Smooth muscle cell (in vitro differentiated cells): ENCODE measurements at regions not wholly inside any gene's neighbourhood (a gene's known extent, or its start where the extent isn't known, plus 50 kb on each side); places are given as distances from the start of the nearest gene placed in this dataset.

ENCODE experiments used
- DNase-seq: peaks from one replicate; lab custom pipeline; 2025; ENCODE audit not compliant: unreplicated experiment; lab: John Stamatoyannopoulos, UW
- H2AFZ ChIP-seq: fragments of 200-600 bp; sonication (generic); 2 replicates; pipeline ENCODE4 v1.6.0; 2016; ENCODE audit warnings: antibody characterized with exemption, low read depth, mild to moderate bottlenecking
- H3F3A ChIP-seq: fragments of 200-600 bp; sonication (generic); 2 replicates; pipeline ENCODE4 v1.6.0; 2017; ENCODE audit warnings: antibody characterized with exemption, low read depth
- H3K27ac ChIP-seq: fragments of 200-600 bp; sonication (generic); 2 replicates; pipeline ENCODE4 v1.5.1; 2016; ENCODE audit warnings: low read depth, mild to moderate bottlenecking
- H3K27me3 ChIP-seq: fragments of 200-600 bp; sonication (generic); 2 replicates; pipeline ENCODE4 v1.6.1; 2016; ENCODE audit warnings: low read depth, mild to moderate bottlenecking
- H3K36me3 ChIP-seq: fragments of 200-600 bp; sonication (generic); 2 replicates; pipeline ENCODE4 v1.5.1; 2016; ENCODE audit warnings: low read depth
- H3K4me1 ChIP-seq: fragments of 200-600 bp; sonication (generic); 2 replicates; pipeline ENCODE4 v1.5.1; 2016; ENCODE audit warnings: low read depth
- H3K4me2 ChIP-seq: fragments of 200-600 bp; sonication (generic); 2 replicates; pipeline ENCODE4 v1.6.0; 2016; ENCODE audit warnings: mild to moderate bottlenecking
- H3K4me3 ChIP-seq: fragments of 200-600 bp; sonication (generic); 2 replicates; pipeline ENCODE4 v1.5.1; 2016; ENCODE audit warnings: mild to moderate bottlenecking
- H3K79me2 ChIP-seq: fragments of 200-600 bp; sonication (generic); 2 replicates; pipeline ENCODE4 v1.6.0; 2016; ENCODE audit warnings: low read depth, mild to moderate bottlenecking
- H3K9ac ChIP-seq: fragments of 200-600 bp; sonication (generic); 2 replicates; pipeline ENCODE4 v1.6.0; 2016; ENCODE audit warnings: low read depth
- H3K9me3 ChIP-seq: fragments of 200-600 bp; sonication (generic); replicated peaks from 2 replicates; pipeline ENCODE4 v1.5.1; 2016; ENCODE audit warnings: low read depth
- H4K20me1 ChIP-seq: fragments of 200-600 bp; sonication (generic); 2 replicates; pipeline ENCODE4 v1.6.0; 2016; ENCODE audit warnings: low read depth
- CTCF ChIP-seq: fragments of 200-600 bp; sonication (generic); IDR thresholded peaks from 2 replicates; pipeline ENCODE4 v1.5.1; 2017; ENCODE audit warnings: borderline replicate concordance, mild to moderate bottlenecking, antibody characterized with exemption; ENCODE audit not compliant: insufficient read depth, poor library complexity, severe bottlenecking
- WGBS: methylation state at CpG from one replicate; pipeline ENCODE4 v1.1.7; 2016; ENCODE audit warnings: low lambda C conversion rate; 5-methylcytosine and 5-hydroxymethylcytosine counted together

- H4K20me1 ChIP-seq: no peaks in the 10 kb centered on the region
- peaks cover 11% of the 10 kb centered on the region for H3K4me1 ChIP-seq
- no peak for DNase-seq
- no peaks in the 10 kb centered on the region for H3F3A ChIP-seq
- peaks cover 27% of the 10 kb centered on the region for H3K27me3 ChIP-seq
- H2AFZ ChIP-seq: no peak overlapping the region
- H3K4me2 ChIP-seq: no peak overlapping the region
- no peaks in the 10 kb centered on the region for H3K9me3 ChIP-seq
- H3K4me3 ChIP-seq: no peak overlapping the region
- no peaks in the 10 kb centered on the region for H3K36me3 ChIP-seq
- no peak for TF ChIP-seq CTCF
- H3K79me2 ChIP-seq: no peaks in the 10 kb centered on the region
- WGBS: 92% methylated on average over 7 of the region's 7 CpGs
- H3K9ac ChIP-seq: no peak overlapping the region
- no peak overlapping the region for H3K27ac ChIP-seq
Observed at GRCh38 chr13:109684084-109684823, 102.1 kb downstream of the IRS2 start.

- H4K20me1 ChIP-seq: no peaks in the 10 kb centered on the region
- no peak for DNase-seq
- no peaks in the 10 kb centered on the region for H3F3A ChIP-seq
- no peak overlapping the region for H3K27ac ChIP-seq
- no peak overlapping the region for H3K4me3 ChIP-seq
- no peaks in the 10 kb centered on the region for H3K79me2 ChIP-seq
- H2AFZ ChIP-seq: no peak overlapping the region
- H3K4me1 ChIP-seq: peaks cover 7% of the 10 kb centered on the region
- H3K4me2 ChIP-seq: no peak overlapping the region
- no peak for TF ChIP-seq CTCF
- no peaks in the 10 kb centered on the region for H3K9me3 ChIP-seq
- H3K9ac ChIP-seq: no peak overlapping the region
- peaks cover 27% of the 10 kb centered on the region for H3K27me3 ChIP-seq
- 91% methylated on average over 8 of the region's 8 CpGs for WGBS
- H3K36me3 ChIP-seq: no peaks in the 10 kb centered on the region
Observed at GRCh38 chr13:109682534-109683244, 103.7 kb downstream of the IRS2 start.

- no peak for DNase-seq
- no peaks in the 10 kb centered on the region for H3K79me2 ChIP-seq
- no peak overlapping the region for H2AFZ ChIP-seq
- WGBS: 78% methylated on average over 4 of the region's 4 CpGs
- no peak for TF ChIP-seq CTCF
- H3K4me2 ChIP-seq: no peak overlapping the region
- H3K4me3 ChIP-seq: no peak overlapping the region
- no peaks in the 10 kb centered on the region for H3K9me3 ChIP-seq
- H3K27ac ChIP-seq: no peak overlapping the region
- no peaks in the 10 kb centered on the region for H3K4me1 ChIP-seq
- H3F3A ChIP-seq: no peaks in the 10 kb centered on the region
- H3K9ac ChIP-seq: no peak overlapping the region
- no peaks in the 10 kb centered on the region for H3K36me3 ChIP-seq
- no peaks in the 10 kb centered on the region for H4K20me1 ChIP-seq
- H3K27me3 ChIP-seq: peaks cover 24% of the 10 kb centered on the region
Observed at GRCh38 chr13:109680930-109681329, 105.5 kb downstream of the IRS2 start.
